Calu3 (cell line): ENCODE measurements at regions not wholly inside any gene's neighbourhood (a gene's known extent, or its start where the extent isn't known, plus 50 kb on each side); places are given as distances from the start of the nearest gene placed in this dataset.
"Not testable (repeated sequence)": the region's sequence is repeated elsewhere in the genome, so short reads cannot be mapped to it uniquely, and the experiment has no call there.

ENCODE experiments used
- BruUV-seq: library from RNA; stranded (reverse); fragments of 400-500 nt; replicated peaks from 2 replicates; lab custom pipeline; 2021; lab: Mats Ljungman, UMichigan
- CTCF ChIA-PET: fragments of 300-600 bp; sonication (Branson Sonifier 250); formaldehyde crosslinking; loops from one replicate; lab custom pipeline; 2022; ENCODE audit warnings: antibody characterized with exemption; lab: Charles Lee
- DNase-seq: peaks from one replicate; pipeline ENCODE4 v3.0.0; 2022
- H3K27ac Mint-ChIP-seq: one replicate; pipeline ENCODE4 v1.8.0; 2022; ENCODE audit warnings: mixed read lengths; ENCODE audit not compliant: unreplicated experiment
- H3K27me3 Mint-ChIP-seq: one replicate; pipeline ENCODE4 v1.8.0; 2022; ENCODE audit warnings: mixed read lengths; ENCODE audit not compliant: unreplicated experiment
- H3K36me3 Mint-ChIP-seq: one replicate; pipeline ENCODE4 v1.8.0; 2022; ENCODE audit warnings: mild to moderate bottlenecking, moderate library complexity, mixed read lengths; ENCODE audit not compliant: insufficient read depth, unreplicated experiment
- H3K4me1 Mint-ChIP-seq: one replicate; pipeline ENCODE4 v1.8.0; 2022; ENCODE audit warnings: mild to moderate bottlenecking, low read depth, mixed read lengths; ENCODE audit not compliant: unreplicated experiment
- H3K4me3 Mint-ChIP-seq: one replicate; pipeline ENCODE4 v1.8.0; 2022; ENCODE audit warnings: mild to moderate bottlenecking, low read depth, moderate library complexity, mixed read lengths; ENCODE audit not compliant: unreplicated experiment
- H3K9me3 Mint-ChIP-seq: one replicate; pipeline ENCODE4 v1.8.0; 2022; ENCODE audit warnings: low read depth, mixed read lengths; ENCODE audit not compliant: unreplicated experiment
- CTCF ChIP-seq: fragments of 200-600 bp; IDR thresholded peaks from one replicate; pipeline ENCODE4 v1.8.0; 2022; ENCODE audit warnings: antibody characterized with exemption; ENCODE audit not compliant: unreplicated experiment
- intact Hi-C: fragments of 100-400 bp; cut with micrococcal nuclease; formaldehyde crosslinking; loops from one replicate; pipeline ENCODE4 v1.10.0; 2022; ENCODE audit not compliant: unreplicated experiment

- Mint-ChIP-seq H3K4me3 (no peak overlapping the region), H3K4me1 (no peaks in the 10 kb centered on the region), H3K27ac (no peak overlapping the region), H3K36me3 (no peaks in the 10 kb centered on the region), H3K9me3 (peaks cover 11% of the 10 kb centered on the region), H3K27me3 (no peaks in the 10 kb centered on the region)
- BruUV-seq, result no TSS peak
- CTCF ChIA-PET, result no interaction called here
- no peak for DNase-seq
- intact Hi-C loops, result no loop called here
- TF ChIP-seq CTCF, result no peak
Measured at GRCh38 chr7:120070201-120070600, 202.8 kb upstream of the KCND2 start.

- no TSS peak for BruUV-seq
- intact Hi-C loops, result no loop called here
- Mint-ChIP-seq H3K4me3 (no peak overlapping the region), H3K27ac (no peak overlapping the region), H3K27me3 (no peaks in the 10 kb centered on the region), H3K4me1 (peaks cover 9% of the 10 kb centered on the region), H3K36me3 (no peaks in the 10 kb centered on the region), H3K9me3 (no peaks in the 10 kb centered on the region)
- DNase-seq, result no peak
- CTCF ChIA-PET, result no interaction called here
- TF ChIP-seq CTCF, result no peak
Measured at GRCh38 chr7:120077777-120078176, 195.2 kb upstream of the KCND2 start.

- Mint-ChIP-seq H3K27ac (no peak overlapping the region), H3K4me3 (no peak overlapping the region), H3K36me3 (no peaks in the 10 kb centered on the region), H3K9me3 (no peaks in the 10 kb centered on the region), H3K27me3 (no peaks in the 10 kb centered on the region), H3K4me1 (peaks cover 9% of the 10 kb centered on the region)
- intact Hi-C loops, result no loop called here
- no TSS peak for BruUV-seq
- CTCF ChIA-PET, result no interaction called here
- DNase-seq, result no peak
- no peak for TF ChIP-seq CTCF
Measured at GRCh38 chr7:120079022-120079421, 194.0 kb upstream of the KCND2 start.

- H3K27ac Mint-ChIP-seq, result no peak overlapping the region
Measured at GRCh38 chr7:120079704-120080103, 193.3 kb upstream of the KCND2 start.

GRCh38 chr7:120086468-120086867 lies 186.5 kb upstream of the KCND2 start:
- DNase-seq, H3K4me3 Mint-ChIP-seq, H3K27me3 Mint-ChIP-seq, H3K4me1 Mint-ChIP-seq, intact Hi-C loops, BruUV-seq, H3K36me3 Mint-ChIP-seq, H3K9me3 Mint-ChIP-seq, H3K27ac Mint-ChIP-seq: not testable (repeated sequence)
- CTCF ChIA-PET, result interaction anchor here (0.7 kb wide), 1 partner anchor 543 kb away, joined by 6 read pairs; no protein-coding TSS in a partner anchor

More at GRCh38 chr7:120079704-120080103, 193.3 kb upstream of the KCND2 start:
- DNase-seq, result no peak
- no TSS peak for BruUV-seq
- H3K36me3 Mint-ChIP-seq, result no peaks in the 10 kb centered on the region
- no peak overlapping the region for H3K4me3 Mint-ChIP-seq
- CTCF ChIA-PET, result interaction anchor here (0.6 to 0.7 kb wide), 3 partner anchors 10 to 305 kb away, joined by 3 to 8 read pairs (median 3); no protein-coding TSS in a partner anchor
- peaks cover 9% of the 10 kb centered on the region for H3K4me1 Mint-ChIP-seq
- no peak for TF ChIP-seq CTCF
- no peaks in the 10 kb centered on the region for H3K9me3 Mint-ChIP-seq
- intact Hi-C loops, result no loop called here
- no peaks in the 10 kb centered on the region for H3K27me3 Mint-ChIP-seq
